Amniotic stem cell (primary cell): ENCODE measurements at regions not wholly inside any gene's neighbourhood (a gene's known extent, or its start where the extent isn't known, plus 50 kb on each side); places are given as distances from the start of the nearest gene placed in this dataset.

Experiments
- DNase-seq: peaks from one replicate; lab custom pipeline; 2025; lab: John Stamatoyannopoulos, UW

GRCh38 chr4:135605076-135605475 is 1403.5 kb upstream of the PABPC4L start:
- DNase-seq: no peak

GRCh38 chr4:135604531-135604930 is 1402.9 kb upstream of the PABPC4L start:
- DNase-seq: no peak

- DNase-seq: no peak
These were observed 1399.8 kb upstream of the PABPC4L start for GRCh38 chr4:135601351-135601750.

GRCh38 chr4:135598151-135598550 is 1396.6 kb upstream of the PABPC4L start:
- DNase-seq: no peak

- DNase-seq: no peak
These were observed 1392.9 kb upstream of the PABPC4L start for GRCh38 chr4:135594521-135594920.

- no peak for DNase-seq
These were observed 1373.5 kb upstream of the PABPC4L start for GRCh38 chr4:135575041-135575440.

GRCh38 chr4:135573251-135573650 is 1371.7 kb upstream of the PABPC4L start:
- no peak for DNase-seq

- DNase-seq: no peak
These were observed 1362.5 kb upstream of the PABPC4L start for GRCh38 chr4:135564090-135564489.

GRCh38 chr4:135553213-135553612 is 1351.6 kb upstream of the PABPC4L start:
- DNase-seq: no peak

- no peak for DNase-seq
These were observed 1350.5 kb upstream of the PABPC4L start for GRCh38 chr4:135552131-135552530.

- DNase-seq: no peak
These were observed 1347.1 kb upstream of the PABPC4L start for GRCh38 chr4:135548711-135549110.

GRCh38 chr4:135545616-135546317 is 1344.2 kb upstream of the PABPC4L start:
- no peak for DNase-seq

GRCh38 chr4:135538698-135539097 is 1337.1 kb upstream of the PABPC4L start:
- no peak for DNase-seq

GRCh38 chr4:135533053-135533452 is 1331.5 kb upstream of the PABPC4L start:
- DNase-seq: no peak

GRCh38 chr4:135532132-135532531 is 1330.5 kb upstream of the PABPC4L start:
- no peak for DNase-seq

GRCh38 chr4:135515295-135515694 is 1313.7 kb upstream of the PABPC4L start:
- DNase-seq: no peak

GRCh38 chr4:135510582-135510981 is 1309.0 kb upstream of the PABPC4L start:
- DNase-seq: no peak

GRCh38 chr4:135508006-135508714 is 1306.6 kb upstream of the PABPC4L start:
- DNase-seq: no peak

GRCh38 chr4:135497563-135498152 is 1296.1 kb upstream of the PABPC4L start:
- no peak for DNase-seq

- no peak for DNase-seq
These were observed 1290.8 kb upstream of the PABPC4L start for GRCh38 chr4:135492439-135492838.

GRCh38 chr4:135485371-135485770 is 1283.8 kb upstream of the PABPC4L start:
- DNase-seq: no peak

GRCh38 chr4:135476272-135476671 is 1274.7 kb upstream of the PABPC4L start:
- no peak for DNase-seq

- DNase-seq: no peak
These were observed 1262.7 kb upstream of the PABPC4L start for GRCh38 chr4:135464311-135464710.
